K562 (cell line): ENCODE measurements at regions not wholly inside any gene's neighbourhood (a gene's known extent, or its start where the extent isn't known, plus 50 kb on each side); places are given as distances from the start of the nearest gene placed in this dataset.

Experiments used
- ATAC-seq: fragments of 200-7000 bp; cut with Tn5 transposase; 3 replicates; pipeline ENCODE4 v1.9.1; 2020; ENCODE audit warnings: moderate library complexity
- BruUV-seq: library from RNA; stranded (reverse); fragments of 400-500 nt; replicated peaks from 2 replicates; lab custom pipeline; 2021; lab: Mats Ljungman, UMichigan
- CTCF ChIA-PET: fragments of 300-600 bp; formaldehyde crosslinking; extraction: SDS; loops from one replicate; lab custom pipeline; 2021; ENCODE audit warnings: low intra/inter-chr PET ratio; lab: Yijun Ruan, JAX
- POLR2A ChIA-PET: fragments of 300-600, 350-650 bp; sonication (Branson Sonifier 250); formaldehyde crosslinking; extraction: SDS; loops from one replicate; lab custom pipeline; 2021; ENCODE audit warnings: antibody characterized with exemption, inconsistent platforms; lab: Yijun Ruan, JAX
- DNase-seq, 4 experiments: peaks; one replicate each; pipeline versions ENCODE4 v3.0.0 to v3.0.0-alpha.2; 2011 to 2018; ENCODE audit warnings: low spot score in 3 of 4, mixed read lengths in 3 of 4; ENCODE audit errors: extremely low read depth in 1 of 4
- FAIRE-seq: peaks from 2 replicates; lab custom pipeline; 2011; peaks lifted over from hg19 to GRCh38; lab: Jason Lieb, UNC
- H2AFZ ChIP-seq: 2 replicates; pipeline ENCODE4 v1.6.0; 2011; ENCODE audit warnings: low read depth, low read length, control low read depth, inconsistent platforms
- H3K27ac ChIP-seq: fragments of 200-600 bp; 3 replicates; pipeline ENCODE4 v1.8.0; 2011; ENCODE audit warnings: low read depth, mild to moderate bottlenecking, control low read depth, inconsistent platforms, low read length, moderate library complexity, mixed read lengths; ENCODE audit errors: extremely low read depth
- H3K27me3 ChIP-seq, 2 experiments: fragments of 300-600 bp in 1 of 2; 2 replicates in 1 of 2; 3 replicates in 1 of 2; pipeline versions ENCODE4 v1.6.0 to v1.8.0; 2011; ENCODE audit warnings: inconsistent platforms in 2 of 2, low read length in 2 of 2, mild to moderate bottlenecking in 1 of 2, mixed read lengths in 1 of 2, moderate library complexity in 1 of 2; ENCODE audit not compliant: control insufficient read depth in 2 of 2, insufficient read depth in 2 of 2
- H3K36me3 ChIP-seq: fragments of 300-600 bp; 3 replicates; pipeline ENCODE4 v1.8.0; 2011; ENCODE audit warnings: mild to moderate bottlenecking, low read length, inconsistent platforms; ENCODE audit not compliant: control insufficient read depth, insufficient read depth
- H3K4me1 ChIP-seq, 2 experiments: fragments of 200-600 bp in 1 of 2; replicated peaks in 1 of 2; 2 replicates in 1 of 2; 3 replicates in 1 of 2; pipeline versions ENCODE4 v1.5.1 to v1.8.0; 2011; ENCODE audit warnings: inconsistent platforms in 2 of 2, low read length in 2 of 2, mild to moderate bottlenecking in 1 of 2, mixed read lengths in 1 of 2, moderate library complexity in 1 of 2; ENCODE audit not compliant: control insufficient read depth in 2 of 2, insufficient read depth in 2 of 2
- H3K4me2 ChIP-seq: 2 replicates; pipeline ENCODE4 v1.6.1; 2011; ENCODE audit warnings: low read length, control low read depth, inconsistent platforms, mixed read lengths; ENCODE audit not compliant: insufficient read depth
- H3K4me3 ChIP-seq: fragments of 200-600 bp; sonication (generic), shearing (Covaris generic); 2 replicates; pipeline ENCODE4 v1.5.1; 2016; ENCODE audit warnings: control low read depth, inconsistent platforms
- H3K79me2 ChIP-seq: fragments of 200-600 bp; 3 replicates; pipeline ENCODE4 v1.8.0; 2011; ENCODE audit warnings: low read length, inconsistent platforms; ENCODE audit not compliant: control insufficient read depth, insufficient read depth
- H3K9ac ChIP-seq, 2 experiments: 2 replicates each; pipeline versions ENCODE4 v1.6.0 to v1.6.1; 2011; ENCODE audit warnings: low read depth in 2 of 2, low read length in 2 of 2, control low read depth in 1 of 2, inconsistent platforms in 1 of 2, mild to moderate bottlenecking in 1 of 2, mixed read lengths in 1 of 2; ENCODE audit not compliant: insufficient read depth in 1 of 2
- H3K9me1 ChIP-seq: one replicate; pipeline ENCODE4 v1.6.0; 2011; ENCODE audit warnings: inconsistent platforms, mild to moderate bottlenecking, low read length, moderate library complexity; ENCODE audit not compliant: control insufficient read depth, insufficient read depth
- H3K9me3 ChIP-seq: replicated peaks from 2 replicates; pipeline ENCODE4 v1.5.1; 2011; ENCODE audit warnings: low read depth, low read length, inconsistent platforms; ENCODE audit not compliant: control insufficient read depth, insufficient read depth
- H4K20me1 ChIP-seq: replicated peaks from 2 replicates; pipeline ENCODE4 v1.6.1; 2011; ENCODE audit warnings: low read length, inconsistent platforms, mixed read lengths; ENCODE audit not compliant: control insufficient read depth, insufficient read depth
- CEBPG ChIP-seq, 3 experiments: fragments of 200-800 bp in 1 of 3; sonication (Bioruptor generic) in 1 of 3; sonication (generic) in 1 of 3; formaldehyde crosslinking in 1 of 3; IDR thresholded peaks in 2 of 3; conservative IDR thresholded peaks in 1 of 3; 2 replicates each; pipeline versions ENCODE4 v1.6.1 to v1.8.0; 2016 to 2022; ENCODE audit warnings: missing compliant biosample characterization in 2 of 3, missing genetic modification characterization in 2 of 3, mild to moderate bottlenecking in 1 of 3, missing genetic modification reagents in 1 of 3
- ELF1 ChIP-seq: fragments of 200-800 bp; sonication (Bioruptor generic); IDR thresholded peaks from 2 replicates; pipeline ENCODE4 v1.6.1; 2016; ENCODE audit warnings: missing genetic modification characterization, missing compliant biosample characterization
- FIP1L1 ChIP-seq: fragments of 200-400 bp; formaldehyde crosslinking; IDR thresholded peaks from 2 replicates; pipeline ENCODE4 v1.6.1; 2018; ENCODE audit warnings: mild to moderate bottlenecking, low read depth, low read length; ENCODE audit not compliant: poor library complexity, severe bottlenecking
- GTF2F1 ChIP-seq: IDR thresholded peaks from 2 replicates; pipeline ENCODE4 v1.6.1; 2011; ENCODE audit warnings: low read depth, low read length, improper control_type of control experiment
- KDM2B ChIP-seq: fragments of 250-450 bp; sonication (Bioruptor Pico); IDR thresholded peaks from 2 replicates; pipeline ENCODE4 v1.8.0; 2021; ENCODE audit warnings: mild to moderate bottlenecking, moderate library complexity
- KLF6 ChIP-seq: fragments of 250-450 bp; sonication (Bioruptor Pico); IDR thresholded peaks from 2 replicates; pipeline ENCODE4 v1.4.0; 2020; ENCODE audit warnings: mild to moderate bottlenecking, moderate library complexity, borderline replicate concordance
- MAZ ChIP-seq, 2 experiments: fragments of 450-650 bp in 1 of 2; sonication (generic) in 1 of 2; formaldehyde crosslinking; IDR thresholded peaks in 1 of 2; conservative IDR thresholded peaks in 1 of 2; 2 replicates each; pipeline versions ENCODE4 v1.4.0 to v1.5.0; 2020; ENCODE audit warnings: mild to moderate bottlenecking in 1 of 2, missing genetic modification reagents in 1 of 2
- MTA2 ChIP-seq: fragments of 450-650 bp; IDR thresholded peaks from 2 replicates; pipeline ENCODE4 v1.6.1; 2016; ENCODE audit warnings: low read depth
- PATZ1 ChIP-seq: fragments of 250-450 bp; sonication (Bioruptor Pico); IDR thresholded peaks from 2 replicates; pipeline ENCODE4 v1.5.0; 2020; ENCODE audit warnings: mild to moderate bottlenecking, borderline replicate concordance
- POLR2A ChIP-seq: fragments of 450-650 bp; conservative IDR thresholded peaks from 2 replicates; pipeline ENCODE4 v1.6.1; 2016
- SNIP1 ChIP-seq: fragments of 450-650 bp; IDR thresholded peaks from 2 replicates; pipeline ENCODE4 v1.7.1; 2017; ENCODE audit warnings: low read depth, mild to moderate bottlenecking
- TAF1 ChIP-seq: IDR thresholded peaks from 2 replicates; pipeline ENCODE4 v1.6.1; 2011; ENCODE audit warnings: mild to moderate bottlenecking, low read length, moderate library complexity; ENCODE audit not compliant: insufficient read depth, control insufficient read depth, severe bottlenecking; ENCODE audit errors: extremely low read depth
- ZNF347 ChIP-seq: fragments of 450-650 bp; formaldehyde crosslinking; IDR thresholded peaks from 2 replicates; pipeline ENCODE4 v1.4.0; 2020; ENCODE audit warnings: low read depth, mild to moderate bottlenecking, moderate library complexity
- WGBS: fragments of 100-300 bp; shearing (Covaris generic); methylation state at CpG from one replicate; pipeline ENCODE4 v1.1.6; 2016; ENCODE audit warnings: low coverage, mixed read lengths; ENCODE audit not compliant: insufficient coverage; ENCODE audit errors: missing lambda C conversion rate; 5-methylcytosine and 5-hydroxymethylcytosine counted together
- in situ Hi-C: fragments of 300-500 bp; cut with MboI; formaldehyde crosslinking; loops from 4 replicates; pipeline ENCODE4 v1.15.0; 2018; ENCODE audit warnings: inconsistent platforms, mixed read lengths
- intact Hi-C: fragments of 100-400 bp; cut with micrococcal nuclease; formaldehyde crosslinking; loops from 2 replicates; pipeline ENCODE4 v1.14.2; 2022
- TF ChIP-seq, protein P1 (sequence below): fragments of 450-650 bp; IDR thresholded peaks from 2 replicates; pipeline ENCODE4 v1.7.0; 2016; ENCODE audit warnings: borderline replicate concordance
- TF ChIP-seq, protein P2 (sequence below): fragments of 450-650 bp; IDR thresholded peaks from 2 replicates; pipeline ENCODE4 v1.6.1; 2018; ENCODE audit warnings: mild to moderate bottlenecking, low read depth; ENCODE audit not compliant: partially characterized antibody

DNA sequence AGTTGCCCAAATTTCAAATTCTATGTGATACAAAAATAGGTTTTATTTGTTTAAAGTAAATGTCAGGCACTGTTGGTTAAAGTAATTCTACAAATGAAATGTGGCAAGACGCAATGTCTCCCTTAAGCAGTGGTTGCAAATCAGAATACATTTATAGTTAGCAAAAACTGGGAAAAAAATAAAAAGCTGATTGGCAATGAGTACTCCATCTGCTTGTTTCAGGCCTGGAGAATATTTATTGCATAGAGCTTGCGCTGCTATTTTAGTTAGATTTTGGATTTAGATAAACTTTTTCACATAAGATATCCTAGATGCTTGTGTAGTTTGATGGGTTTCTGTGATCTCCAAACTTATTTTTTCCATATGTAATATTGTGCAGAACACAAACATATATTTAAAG is 224.0 kb upstream of the MPPED2 start:
- Histone ChIP-seq H4K20me1 (no peaks in the 10 kb centered on the region), H3K27ac (no peak overlapping the region), H3K79me2 (no peaks in the 10 kb centered on the region), H3K9me3 (no peaks in the 10 kb centered on the region), H3K4me1 (no peaks in the 10 kb centered on the region), H3K4me3 (no peak overlapping the region), H2AFZ (no peak overlapping the region), H3K27me3 (no peaks in the 10 kb centered on the region), H3K36me3 (no peaks in the 10 kb centered on the region), H3K9me1 (no peaks in the 10 kb centered on the region), H3K4me2 (no peak overlapping the region), H3K9ac (no peak overlapping the region)
- no TSS peak for BruUV-seq
- no peak for FAIRE-seq
- no peak for ATAC-seq
- in situ Hi-C loops = no loop called here
- TF ChIP-seq ELF1 (tag) (no peak), CEBPG (CRISPR knock-in tag; IDR thresholded peaks at IDR 0.05) (no peak), CEBPG (tag; conservative IDR thresholded peaks at IDR 0.05 in 1 of 2, IDR thresholded peaks at IDR 0.05 in 1 of 2) (no peak), TAF1 (no peak), PATZ1 (CRISPR knock-in tag) (no peak), KLF6 (CRISPR knock-in tag) (no peak), SNIP1 (no peak), GTF2F1 (no peak), KDM2B (CRISPR knock-in tag) (no peak), MTA2 (no peak), FIP1L1 (no peak), POLR2A (no peak), ZNF347 (CRISPR knock-in tag) (no peak), MAZ (CRISPR knock-in tag; conservative IDR thresholded peaks at IDR 0.05 in 1 of 2, IDR thresholded peaks at IDR 0.05 in 1 of 2) (no peak)
- TF ChIP-seq, protein P1, sequence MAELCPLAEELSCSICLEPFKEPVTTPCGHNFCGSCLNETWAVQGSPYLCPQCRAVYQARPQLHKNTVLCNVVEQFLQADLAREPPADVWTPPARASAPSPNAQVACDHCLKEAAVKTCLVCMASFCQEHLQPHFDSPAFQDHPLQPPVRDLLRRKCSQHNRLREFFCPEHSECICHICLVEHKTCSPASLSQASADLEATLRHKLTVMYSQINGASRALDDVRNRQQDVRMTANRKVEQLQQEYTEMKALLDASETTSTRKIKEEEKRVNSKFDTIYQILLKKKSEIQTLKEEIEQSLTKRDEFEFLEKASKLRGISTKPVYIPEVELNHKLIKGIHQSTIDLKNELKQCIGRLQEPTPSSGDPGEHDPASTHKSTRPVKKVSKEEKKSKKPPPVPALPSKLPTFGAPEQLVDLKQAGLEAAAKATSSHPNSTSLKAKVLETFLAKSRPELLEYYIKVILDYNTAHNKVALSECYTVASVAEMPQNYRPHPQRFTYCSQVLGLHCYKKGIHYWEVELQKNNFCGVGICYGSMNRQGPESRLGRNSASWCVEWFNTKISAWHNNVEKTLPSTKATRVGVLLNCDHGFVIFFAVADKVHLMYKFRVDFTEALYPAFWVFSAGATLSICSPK = no peak
- TF ChIP-seq, protein P2, sequence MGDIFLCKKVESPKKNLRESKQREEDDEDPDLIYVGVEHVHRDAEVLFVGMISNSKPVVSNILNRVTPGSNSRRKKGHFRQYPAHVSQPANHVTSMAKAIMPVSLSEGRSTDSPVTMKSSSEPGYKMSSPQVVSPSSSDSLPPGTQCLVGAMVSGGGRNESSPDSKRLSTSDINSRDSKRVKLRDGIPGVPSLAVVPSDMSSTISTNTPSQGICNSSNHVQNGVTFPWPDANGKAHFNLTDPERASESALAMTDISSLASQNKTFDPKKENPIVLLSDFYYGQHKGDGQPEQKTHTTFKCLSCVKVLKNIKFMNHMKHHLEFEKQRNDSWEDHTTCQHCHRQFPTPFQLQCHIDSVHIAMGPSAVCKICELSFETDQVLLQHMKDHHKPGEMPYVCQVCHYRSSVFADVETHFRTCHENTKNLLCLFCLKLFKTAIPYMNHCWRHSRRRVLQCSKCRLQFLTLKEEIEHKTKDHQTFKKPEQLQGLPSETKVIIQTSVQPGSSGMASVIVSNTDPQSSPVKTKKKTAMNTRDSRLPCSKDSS = no peak
- ChIA-PET CTCF (no interaction called here), POLR2A (no interaction called here)
- no peak for DNase-seq
- intact Hi-C loops = no loop called here
- 0% methylated on average over 2 of the region's 2 CpGs for WGBS
